RWPE2 (cell line): ENCODE measurements at regions not wholly inside any gene's neighbourhood (a gene's known extent, or its start where the extent isn't known, plus 50 kb on each side); places are given as distances from the start of the nearest gene placed in this dataset.

Experiments
- ATAC-seq: fragments of 200-7000 bp; cut with Tn5 transposase; 3 replicates; pipeline ENCODE4 v1.9.1; 2021; ENCODE audit warnings: low read depth
- DNase-seq: peaks from one replicate; pipeline ENCODE4 v3.0.0-alpha.2; 2020; ENCODE audit warnings: low spot score
- H3K27ac ChIP-seq: fragments of 450-650 bp; 2 replicates; pipeline ENCODE4 v1.5.1; 2017; ENCODE audit warnings: mild to moderate bottlenecking; ENCODE audit not compliant: poor library complexity, severe bottlenecking
- H3K27me3 ChIP-seq: fragments of 250-450 bp; sonication (Bioruptor Pico); 2 replicates; pipeline ENCODE4 v1.5.1; 2021; ENCODE audit warnings: mild to moderate bottlenecking, moderate library complexity; ENCODE audit not compliant: insufficient read depth, poor library complexity, severe bottlenecking
- H3K36me3 ChIP-seq: fragments of 250-450 bp; sonication (Bioruptor Pico); 2 replicates; pipeline ENCODE4 v1.5.1; 2020; ENCODE audit warnings: low read depth, mild to moderate bottlenecking, moderate library complexity
- H3K4me1 ChIP-seq: fragments of 250-450 bp; sonication (Bioruptor Pico); 2 replicates; pipeline ENCODE4 v1.5.1; 2021; ENCODE audit warnings: mild to moderate bottlenecking, moderate library complexity; ENCODE audit not compliant: insufficient read depth, poor library complexity, severe bottlenecking
- H3K4me3 ChIP-seq: fragments of 250-450 bp; sonication (Bioruptor Pico); 2 replicates; pipeline ENCODE4 v1.5.1; 2021; ENCODE audit warnings: mild to moderate bottlenecking, moderate library complexity; ENCODE audit not compliant: severe bottlenecking
- H3K9me3 ChIP-seq: fragments of 250-450 bp; sonication (Bioruptor Pico); 2 replicates; pipeline ENCODE4 v1.5.1; 2021; ENCODE audit warnings: mild to moderate bottlenecking, moderate library complexity; ENCODE audit not compliant: severe bottlenecking
- TF ChIP-seq, protein P1 (sequence below): fragments of 450-650 bp; IDR thresholded peaks from one replicate; pipeline ENCODE4 v1.5.1; 2017; ENCODE audit warnings: mild to moderate bottlenecking, moderate library complexity; ENCODE audit not compliant: poor library complexity, severe bottlenecking

DNA sequence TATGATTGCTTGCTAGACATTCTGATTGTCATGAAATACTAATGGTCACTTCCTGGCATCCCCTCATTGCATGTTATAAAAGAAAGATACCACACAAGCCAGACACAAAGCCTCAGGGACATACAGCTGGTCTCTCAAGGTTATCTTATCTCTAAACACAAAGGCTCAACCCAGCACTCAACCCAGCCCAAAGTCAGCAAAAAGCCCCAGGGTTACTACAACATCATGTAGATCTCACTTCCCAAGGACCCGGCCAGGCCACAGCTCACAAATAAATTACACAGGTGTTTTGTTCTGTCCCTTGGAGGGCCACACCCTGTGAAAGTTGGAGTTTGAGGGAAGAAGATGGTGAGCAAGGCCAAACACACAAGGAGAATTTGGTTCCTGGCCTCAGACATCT, 109.7 kb upstream of the BARHL2 start:
- TF ChIP-seq, protein P1, sequence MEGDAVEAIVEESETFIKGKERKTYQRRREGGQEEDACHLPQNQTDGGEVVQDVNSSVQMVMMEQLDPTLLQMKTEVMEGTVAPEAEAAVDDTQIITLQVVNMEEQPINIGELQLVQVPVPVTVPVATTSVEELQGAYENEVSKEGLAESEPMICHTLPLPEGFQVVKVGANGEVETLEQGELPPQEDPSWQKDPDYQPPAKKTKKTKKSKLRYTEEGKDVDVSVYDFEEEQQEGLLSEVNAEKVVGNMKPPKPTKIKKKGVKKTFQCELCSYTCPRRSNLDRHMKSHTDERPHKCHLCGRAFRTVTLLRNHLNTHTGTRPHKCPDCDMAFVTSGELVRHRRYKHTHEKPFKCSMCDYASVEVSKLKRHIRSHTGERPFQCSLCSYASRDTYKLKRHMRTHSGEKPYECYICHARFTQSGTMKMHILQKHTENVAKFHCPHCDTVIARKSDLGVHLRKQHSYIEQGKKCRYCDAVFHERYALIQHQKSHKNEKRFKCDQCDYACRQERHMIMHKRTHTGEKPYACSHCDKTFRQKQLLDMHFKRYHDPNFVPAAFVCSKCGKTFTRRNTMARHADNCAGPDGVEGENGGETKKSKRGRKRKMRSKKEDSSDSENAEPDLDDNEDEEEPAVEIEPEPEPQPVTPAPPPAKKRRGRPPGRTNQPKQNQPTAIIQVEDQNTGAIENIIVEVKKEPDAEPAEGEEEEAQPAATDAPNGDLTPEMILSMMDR: no peak
- DNase-seq (no peak), ATAC-seq (no peak)
- Histone ChIP-seq H3K4me1 (no peaks in the 10 kb centered on the region), H3K9me3 (peaks cover 2% of the 10 kb centered on the region), H3K4me3 (no peak overlapping the region), H3K27me3 (peaks cover 40% of the 10 kb centered on the region), H3K27ac (no peak overlapping the region), H3K36me3 (no peaks in the 10 kb centered on the region)

- H3K36me3 ChIP-seq: no peaks in the 10 kb centered on the region
- DNase-seq: no peak
Observed at GRCh38 chr1:90826024-90826423, 108.9 kb upstream of the BARHL2 start.

GRCh38 chr1:90824551-90824950, 107.4 kb upstream of the BARHL2 start:
- Histone ChIP-seq H3K9me3 (no peaks in the 10 kb centered on the region), H3K4me1 (peaks cover 9% of the 10 kb centered on the region), H3K36me3 (no peaks in the 10 kb centered on the region), H3K4me3 (no peak overlapping the region), H3K27ac (no peak overlapping the region), H3K27me3 (peaks cover 17% of the 10 kb centered on the region)
- no peak for DNase-seq
- TF ChIP-seq, protein P1: no peak
- ATAC-seq: no peak

More at GRCh38 chr1:90826024-90826423, 108.9 kb upstream of the BARHL2 start:
- H3K4me1 ChIP-seq: peaks cover 8% of the 10 kb centered on the region
- ATAC-seq: no peak
- H3K27me3 ChIP-seq: peaks cover 32% of the 10 kb centered on the region
- no peak overlapping the region for H3K4me3 ChIP-seq
- no peak overlapping the region for H3K27ac ChIP-seq
- TF ChIP-seq, protein P1: no peak
- H3K9me3 ChIP-seq: no peaks in the 10 kb centered on the region

GRCh38 chr1:90823686-90824085, 106.6 kb upstream of the BARHL2 start:
- peaks cover 9% of the 10 kb centered on the region for H3K4me1 ChIP-seq
- peaks cover 9% of the 10 kb centered on the region for H3K27me3 ChIP-seq
- no peak overlapping the region for H3K27ac ChIP-seq
- TF ChIP-seq, protein P1: no peak
- ATAC-seq: peak; percentile 46
- DNase-seq: no peak
- H3K36me3 ChIP-seq: no peaks in the 10 kb centered on the region
- no peak overlapping the region for H3K4me3 ChIP-seq
- H3K9me3 ChIP-seq: no peaks in the 10 kb centered on the region

GRCh38 chr1:90821788-90822359, 104.8 kb upstream of the BARHL2 start:
- Histone ChIP-seq H3K27me3 (no peaks in the 10 kb centered on the region), H3K4me3 (no peak overlapping the region), H3K9me3 (no peaks in the 10 kb centered on the region), H3K4me1 (peaks cover 9% of the 10 kb centered on the region), H3K36me3 (no peaks in the 10 kb centered on the region), H3K27ac (peak overlapping the region; percentile 48)
- ATAC-seq: peak; percentile 30; the same call in 2 of the 3 replicates
- TF ChIP-seq, protein P1: no peak
- DNase-seq: no peak
